WTC11 (cell line): ENCODE measurements at regions not wholly inside any gene's neighbourhood (a gene's known extent, or its start where the extent isn't known, plus 50 kb on each side); places are given as distances from the start of the nearest gene placed in this dataset.

Experiments
- ATAC-seq: fragments of 200-7000 bp; cut with Tn5 transposase; 2 replicates; pipeline ENCODE4 v1.10.0; 2021; ENCODE audit warnings: mild to moderate bottlenecking, moderate library complexity
- CTCF ChIA-PET: fragments of 300-600 bp; sonication (Branson Sonifier 250); formaldehyde crosslinking; loops from one replicate; lab custom pipeline; 2021; ENCODE audit warnings: antibody characterized with exemption; lab: Charles Lee
- POLR2A ChIA-PET: fragments of 350-600 bp; sonication (Branson Sonifier 250); formaldehyde crosslinking; loops from one replicate; lab custom pipeline; 2021; ENCODE audit warnings: antibody characterized with exemption; lab: Charles Lee
- DNase-seq: peaks from one replicate; pipeline ENCODE4 v3.0.0; 2021; ENCODE audit warnings: low spot score
- H3K27ac Mint-ChIP-seq: 2 replicates; pipeline ENCODE4 v1.8.0; 2021; ENCODE audit warnings: mixed read lengths
- H3K27me3 Mint-ChIP-seq: 2 replicates; pipeline ENCODE4 v1.8.0; 2021; ENCODE audit warnings: low read depth, mild to moderate bottlenecking, moderate library complexity, mixed read lengths
- H3K36me3 Mint-ChIP-seq: 2 replicates; pipeline ENCODE4 v1.8.0; 2021; ENCODE audit warnings: mixed read lengths
- H3K4me1 Mint-ChIP-seq: 2 replicates; pipeline ENCODE4 v1.8.0; 2022; ENCODE audit warnings: mixed read lengths
- H3K4me3 Mint-ChIP-seq: 2 replicates; pipeline ENCODE4 v1.8.0; 2021; ENCODE audit warnings: mild to moderate bottlenecking, moderate library complexity, mixed read lengths
- H3K9me3 Mint-ChIP-seq: 2 replicates; pipeline ENCODE4 v1.8.0; 2021; ENCODE audit warnings: mixed read lengths
- AFF4 ChIP-seq: sonication (generic); formaldehyde crosslinking; IDR thresholded peaks from 2 replicates; pipeline ENCODE4 v1.8.1; 2023; ENCODE audit warnings: mild to moderate bottlenecking, missing genetic modification reagents, borderline replicate concordance
- CREM ChIP-seq: sonication (generic); formaldehyde crosslinking; IDR thresholded peaks from 2 replicates; pipeline ENCODE4 v1.8.1; 2022; ENCODE audit warnings: mild to moderate bottlenecking, missing genetic modification reagents, moderate library complexity
- ELF4 ChIP-seq: sonication (generic); formaldehyde crosslinking; IDR thresholded peaks from 2 replicates; pipeline ENCODE4 v1.8.1; 2022; ENCODE audit warnings: low read depth, mild to moderate bottlenecking, moderate library complexity, missing genetic modification reagents
- ESRRA ChIP-seq: sonication (generic); formaldehyde crosslinking; IDR thresholded peaks from 2 replicates; pipeline ENCODE4 v1.8.1; 2022; ENCODE audit warnings: mild to moderate bottlenecking, missing genetic modification reagents, borderline replicate concordance
- FOXJ3 ChIP-seq: sonication (generic); formaldehyde crosslinking; IDR thresholded peaks from 2 replicates; pipeline ENCODE4 v1.9.0; 2021; ENCODE audit warnings: missing genetic modification reagents, mild to moderate bottlenecking, borderline replicate concordance
- FOXK1 ChIP-seq: sonication (generic); formaldehyde crosslinking; IDR thresholded peaks from 2 replicates; pipeline ENCODE4 v1.8.0; 2022; ENCODE audit warnings: mild to moderate bottlenecking, moderate library complexity, missing genetic modification reagents
- GRHL2 ChIP-seq: fragments of 250-450 bp; sonication (Bioruptor Pico); IDR thresholded peaks from 2 replicates; pipeline ENCODE4 v1.8.0; 2022; ENCODE audit warnings: mild to moderate bottlenecking, moderate library complexity; ENCODE audit not compliant: insufficient replicate concordance, severe bottlenecking
- GTF2I ChIP-seq: fragments of 250-450 bp; sonication (Bioruptor Pico); conservative IDR thresholded peaks from 2 replicates; pipeline ENCODE4 v1.4.0; 2021; ENCODE audit warnings: mild to moderate bottlenecking
- RORB ChIP-seq: fragments of 250-450 bp; sonication (Bioruptor Pico); IDR thresholded peaks from 2 replicates; pipeline ENCODE4 v1.9.0; 2021; ENCODE audit warnings: mild to moderate bottlenecking
- TCF7 ChIP-seq: sonication (generic); formaldehyde crosslinking; IDR thresholded peaks from 2 replicates; pipeline ENCODE4 v1.8.0; 2022; ENCODE audit warnings: mild to moderate bottlenecking, low read depth, missing genetic modification reagents, moderate library complexity
- TEAD4 ChIP-seq: sonication (generic); formaldehyde crosslinking; IDR thresholded peaks from 2 replicates; pipeline ENCODE4 v1.8.0; 2022; ENCODE audit warnings: mild to moderate bottlenecking, missing genetic modification reagents
- ZBTB21 ChIP-seq: sonication (generic); formaldehyde crosslinking; IDR thresholded peaks from 2 replicates; pipeline ENCODE4 v1.8.1; 2023; ENCODE audit warnings: mild to moderate bottlenecking, missing genetic modification reagents, borderline replicate concordance
- ZNF232 ChIP-seq: sonication (generic); formaldehyde crosslinking; IDR thresholded peaks from 2 replicates; pipeline ENCODE4 v1.8.0; 2022; ENCODE audit warnings: mild to moderate bottlenecking, missing genetic modification reagents
- ZNF263 ChIP-seq: sonication (generic); formaldehyde crosslinking; IDR thresholded peaks from 2 replicates; pipeline ENCODE4 v1.8.1; 2022; ENCODE audit warnings: low read depth, mild to moderate bottlenecking, moderate library complexity, missing genetic modification reagents
- ZNF671 ChIP-seq: fragments of 250-450 bp; sonication (Bioruptor Pico); IDR thresholded peaks from 2 replicates; pipeline ENCODE4 v1.8.0; 2021; ENCODE audit warnings: mild to moderate bottlenecking
- TF ChIP-seq, protein P1 (sequence below): fragments of 250-450 bp; sonication (Bioruptor Pico); IDR thresholded peaks from 2 replicates; pipeline ENCODE4 v1.9.0; 2021; ENCODE audit warnings: moderate library complexity, mild to moderate bottlenecking, inconsistent platforms, borderline replicate concordance
- TF ChIP-seq, protein P2 (sequence below): sonication (generic); formaldehyde crosslinking; IDR thresholded peaks from 2 replicates; pipeline ENCODE4 v1.8.1; 2022; ENCODE audit warnings: missing genetic modification reagents, borderline replicate concordance

GRCh38 chr4:169342906-169343564 is 72.3 kb upstream of the SH3RF1 start:
- Mint-ChIP-seq H3K36me3 (no peaks in the 10 kb centered on the region), H3K4me3 (no peak overlapping the region), H3K27me3 (no peaks in the 10 kb centered on the region), H3K27ac (no peak overlapping the region), H3K4me1 (0 out of 2 replicates have a peak, but pooled peaks cover 4% of the 10 kb centered on the region), H3K9me3 (peaks cover 11% of the 10 kb centered on the region)
- DNase-seq (no peak), ATAC-seq (no peak)
- TF ChIP-seq ESRRA (CRISPR knock-in tag) (no peak), FOXJ3 (CRISPR knock-in tag) (no peak), CREM (CRISPR knock-in tag) (no peak), RORB (CRISPR knock-in tag) (no peak), GRHL2 (CRISPR knock-in tag) (no peak)
- TF ChIP-seq, protein P1, sequence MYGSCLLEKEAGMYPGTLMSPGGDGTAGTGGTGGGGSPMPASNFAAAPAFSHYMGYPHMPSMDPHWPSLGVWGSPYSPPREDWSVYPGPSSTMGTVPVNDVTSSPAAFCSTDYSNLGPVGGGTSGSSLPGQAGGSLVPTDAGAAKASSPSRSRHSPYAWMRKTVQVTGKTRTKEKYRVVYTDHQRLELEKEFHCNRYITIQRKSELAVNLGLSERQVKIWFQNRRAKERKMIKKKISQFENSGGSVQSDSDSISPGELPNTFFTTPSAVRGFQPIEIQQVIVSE (CRISPR knock-in tag) = no peak
- ChIA-PET POLR2A (no interaction called here), CTCF (no interaction called here)

GRCh38 chr4:169342159-169342860 is 71.6 kb upstream of the SH3RF1 start:
- ChIA-PET CTCF (interaction anchor here (1.0 kb wide), 1 partner anchor 30 kb away, joined by 4 read pairs; no protein-coding TSS in a partner anchor), POLR2A (no interaction called here)
- Mint-ChIP-seq H3K4me1 (0 out of 2 replicates have a peak, but pooled peaks cover 4% of the 10 kb centered on the region), H3K4me3 (no peak overlapping the region), H3K27me3 (no peaks in the 10 kb centered on the region), H3K36me3 (no peaks in the 10 kb centered on the region), H3K27ac (no peak overlapping the region), H3K9me3 (peaks cover 17% of the 10 kb centered on the region)
- ATAC-seq (no peak), DNase-seq (no peak)
- TF ChIP-seq GTF2I (CRISPR knock-in tag) (no peak), TEAD4 (no peak), FOXK1 (no peak), ZNF671 (CRISPR knock-in tag) (no peak), ZBTB21 (CRISPR knock-in tag) (no peak), TCF7 (CRISPR knock-in tag) (no peak), ZNF232 (no peak), FOXJ3 (CRISPR knock-in tag) (no peak), ELF4 (CRISPR knock-in tag) (no peak), ZNF263 (CRISPR knock-in tag) (no peak), AFF4 (CRISPR knock-in tag) (no peak)
- TF ChIP-seq, protein P2, sequence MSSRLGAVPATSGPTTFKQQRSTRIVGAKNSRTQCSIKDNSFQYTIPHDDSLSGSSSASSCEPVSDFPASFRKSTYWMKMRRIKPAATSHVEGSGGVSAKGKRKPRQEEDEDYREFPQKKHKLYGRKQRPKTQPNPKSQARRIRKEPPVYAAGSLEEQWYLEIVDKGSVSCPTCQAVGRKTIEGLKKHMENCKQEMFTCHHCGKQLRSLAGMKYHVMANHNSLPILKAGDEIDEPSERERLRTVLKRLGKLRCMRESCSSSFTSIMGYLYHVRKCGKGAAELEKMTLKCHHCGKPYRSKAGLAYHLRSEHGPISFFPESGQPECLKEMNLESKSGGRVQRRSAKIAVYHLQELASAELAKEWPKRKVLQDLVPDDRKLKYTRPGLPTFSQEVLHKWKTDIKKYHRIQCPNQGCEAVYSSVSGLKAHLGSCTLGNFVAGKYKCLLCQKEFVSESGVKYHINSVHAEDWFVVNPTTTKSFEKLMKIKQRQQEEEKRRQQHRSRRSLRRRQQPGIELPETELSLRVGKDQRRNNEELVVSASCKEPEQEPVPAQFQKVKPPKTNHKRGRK = no peak
